Liver (tissue), 3 donors: ENCODE measurements at regions not wholly inside any gene's neighbourhood (a gene's known extent, or its start where the extent isn't known, plus 50 kb on each side); places are given as distances from the start of the nearest gene placed in this dataset.

ENCODE experiments used
- EGR1 ChIP-seq, 2 donors: IDR thresholded peaks; 2 replicates each; pipeline ENCODE4 v1.6.1; 2016 to 2018; ENCODE audit warnings: antibody characterized with exemption in 2 of 2, low read depth in 2 of 2
- GABPA ChIP-seq, 2 donors: IDR thresholded peaks in 1 of 2; conservative IDR thresholded peaks in 1 of 2; 2 replicates each; pipeline ENCODE4 v1.6.1; 2016; ENCODE audit warnings: antibody characterized with exemption in 2 of 2, mild to moderate bottlenecking in 1 of 2, moderate library complexity in 1 of 2
- HNF4G ChIP-seq: IDR thresholded peaks from 2 replicates; pipeline ENCODE4 v1.6.1; 2016; ENCODE audit warnings: antibody characterized with exemption
- JUND ChIP-seq, 2 donors: IDR thresholded peaks; 2 replicates each; pipeline ENCODE4 v1.6.1; 2016; ENCODE audit warnings: antibody characterized with exemption in 2 of 2
- RAD21 ChIP-seq, 2 donors: IDR thresholded peaks; 2 replicates each; pipeline ENCODE4 v1.6.1; 2016; ENCODE audit warnings: antibody characterized with exemption in 2 of 2, mild to moderate bottlenecking in 2 of 2
- RXRA ChIP-seq, 2 donors: IDR thresholded peaks; 2 replicates each; pipeline ENCODE4 v1.6.1; 2017 to 2018; ENCODE audit warnings: antibody characterized with exemption in 2 of 2, mild to moderate bottlenecking in 1 of 2
- SP1 ChIP-seq: IDR thresholded peaks from 2 replicates; pipeline ENCODE4 v1.6.1; 2018; ENCODE audit warnings: antibody characterized with exemption, mild to moderate bottlenecking
- TAF1 ChIP-seq: conservative IDR thresholded peaks from 2 replicates; pipeline ENCODE4 v1.6.1; 2016; ENCODE audit warnings: antibody characterized with exemption, mild to moderate bottlenecking
- YY1 ChIP-seq: IDR thresholded peaks from 2 replicates; pipeline ENCODE4 v1.6.1; 2016; ENCODE audit warnings: antibody characterized with exemption, mild to moderate bottlenecking
- TF ChIP-seq, protein P1 (sequence below): fragments of 150-350 bp; IDR thresholded peaks from 2 replicates; pipeline ENCODE4 v1.5.1; 2017; ENCODE audit warnings: improper control_type of control experiment, low read depth, low read length; ENCODE audit not compliant: missing input control
- TF ChIP-seq, protein P2 (sequence below): IDR thresholded peaks from 2 replicates; pipeline ENCODE4 v1.6.1; 2016; ENCODE audit warnings: antibody characterized with exemption, mild to moderate bottlenecking
- TF ChIP-seq, protein P3 (sequence below): IDR thresholded peaks from 2 replicates; pipeline ENCODE4 v1.6.1; 2016; ENCODE audit warnings: antibody characterized with exemption
- TF ChIP-seq, protein P4 (sequence below): IDR thresholded peaks from 2 replicates; pipeline ENCODE4 v1.6.1; 2016; ENCODE audit warnings: antibody characterized with exemption
- TF ChIP-seq, protein P5 (sequence below): IDR thresholded peaks from 2 replicates; pipeline ENCODE4 v1.6.1; 2016; ENCODE audit warnings: antibody characterized with exemption
- donor health status: healthy.
- donor health status: healthy.

DNA sequence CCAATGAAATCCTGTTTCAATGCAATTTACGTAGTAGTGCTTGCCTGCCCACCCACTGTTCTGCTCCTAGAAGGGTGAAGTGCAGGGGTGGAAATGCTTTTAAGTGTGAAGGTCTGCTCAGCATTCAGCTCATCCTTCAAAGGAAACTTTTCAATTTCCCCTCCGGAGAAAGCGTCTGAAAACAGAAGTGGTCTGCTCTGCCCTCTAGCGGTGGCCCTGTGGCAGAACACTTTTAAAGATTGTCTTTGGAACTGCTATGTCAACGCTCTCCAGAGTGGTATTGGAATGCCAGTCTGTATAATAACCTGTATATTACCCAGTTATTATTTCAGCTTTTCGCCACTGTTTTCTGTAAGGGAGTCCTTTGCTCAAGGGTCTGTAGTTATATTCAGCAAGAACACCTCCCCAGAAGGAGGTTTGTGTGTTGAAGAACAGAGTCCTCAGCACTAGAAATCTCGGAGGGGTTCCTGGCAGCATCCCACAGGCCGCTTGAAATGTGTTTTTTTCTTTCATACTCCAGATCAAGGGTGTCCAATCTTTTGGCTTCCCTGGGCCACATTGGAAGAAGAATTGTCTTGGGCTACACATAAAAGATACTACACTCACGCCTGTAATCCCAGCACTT is 63.1 kb upstream of the KLHL31 start:
- no peak for TF ChIP-seq EGR1 (IDR thresholded peaks at IDR 0.05; ENCODE audit: low read depth in 2 of 2)
- TF ChIP-seq, protein P1, sequence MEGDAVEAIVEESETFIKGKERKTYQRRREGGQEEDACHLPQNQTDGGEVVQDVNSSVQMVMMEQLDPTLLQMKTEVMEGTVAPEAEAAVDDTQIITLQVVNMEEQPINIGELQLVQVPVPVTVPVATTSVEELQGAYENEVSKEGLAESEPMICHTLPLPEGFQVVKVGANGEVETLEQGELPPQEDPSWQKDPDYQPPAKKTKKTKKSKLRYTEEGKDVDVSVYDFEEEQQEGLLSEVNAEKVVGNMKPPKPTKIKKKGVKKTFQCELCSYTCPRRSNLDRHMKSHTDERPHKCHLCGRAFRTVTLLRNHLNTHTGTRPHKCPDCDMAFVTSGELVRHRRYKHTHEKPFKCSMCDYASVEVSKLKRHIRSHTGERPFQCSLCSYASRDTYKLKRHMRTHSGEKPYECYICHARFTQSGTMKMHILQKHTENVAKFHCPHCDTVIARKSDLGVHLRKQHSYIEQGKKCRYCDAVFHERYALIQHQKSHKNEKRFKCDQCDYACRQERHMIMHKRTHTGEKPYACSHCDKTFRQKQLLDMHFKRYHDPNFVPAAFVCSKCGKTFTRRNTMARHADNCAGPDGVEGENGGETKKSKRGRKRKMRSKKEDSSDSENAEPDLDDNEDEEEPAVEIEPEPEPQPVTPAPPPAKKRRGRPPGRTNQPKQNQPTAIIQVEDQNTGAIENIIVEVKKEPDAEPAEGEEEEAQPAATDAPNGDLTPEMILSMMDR, result peak; percentile 87
- TF ChIP-seq RAD21 (IDR thresholded peaks at IDR 0.05), result peak; percentile 80 to 83
- TF ChIP-seq TAF1, result no peak
- no peak for TF ChIP-seq GABPA (IDR thresholded peaks at IDR 0.05 in 1 of 2, conservative IDR thresholded peaks at IDR 0.05 in 1 of 2)
- TF ChIP-seq, protein P2, sequence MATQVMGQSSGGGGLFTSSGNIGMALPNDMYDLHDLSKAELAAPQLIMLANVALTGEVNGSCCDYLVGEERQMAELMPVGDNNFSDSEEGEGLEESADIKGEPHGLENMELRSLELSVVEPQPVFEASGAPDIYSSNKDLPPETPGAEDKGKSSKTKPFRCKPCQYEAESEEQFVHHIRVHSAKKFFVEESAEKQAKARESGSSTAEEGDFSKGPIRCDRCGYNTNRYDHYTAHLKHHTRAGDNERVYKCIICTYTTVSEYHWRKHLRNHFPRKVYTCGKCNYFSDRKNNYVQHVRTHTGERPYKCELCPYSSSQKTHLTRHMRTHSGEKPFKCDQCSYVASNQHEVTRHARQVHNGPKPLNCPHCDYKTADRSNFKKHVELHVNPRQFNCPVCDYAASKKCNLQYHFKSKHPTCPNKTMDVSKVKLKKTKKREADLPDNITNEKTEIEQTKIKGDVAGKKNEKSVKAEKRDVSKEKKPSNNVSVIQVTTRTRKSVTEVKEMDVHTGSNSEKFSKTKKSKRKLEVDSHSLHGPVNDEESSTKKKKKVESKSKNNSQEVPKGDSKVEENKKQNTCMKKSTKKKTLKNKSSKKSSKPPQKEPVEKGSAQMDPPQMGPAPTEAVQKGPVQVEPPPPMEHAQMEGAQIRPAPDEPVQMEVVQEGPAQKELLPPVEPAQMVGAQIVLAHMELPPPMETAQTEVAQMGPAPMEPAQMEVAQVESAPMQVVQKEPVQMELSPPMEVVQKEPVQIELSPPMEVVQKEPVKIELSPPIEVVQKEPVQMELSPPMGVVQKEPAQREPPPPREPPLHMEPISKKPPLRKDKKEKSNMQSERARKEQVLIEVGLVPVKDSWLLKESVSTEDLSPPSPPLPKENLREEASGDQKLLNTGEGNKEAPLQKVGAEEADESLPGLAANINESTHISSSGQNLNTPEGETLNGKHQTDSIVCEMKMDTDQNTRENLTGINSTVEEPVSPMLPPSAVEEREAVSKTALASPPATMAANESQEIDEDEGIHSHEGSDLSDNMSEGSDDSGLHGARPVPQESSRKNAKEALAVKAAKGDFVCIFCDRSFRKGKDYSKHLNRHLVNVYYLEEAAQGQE, result no peak
- TF ChIP-seq JUND (IDR thresholded peaks at IDR 0.05), result no peak
- TF ChIP-seq, protein P3, sequence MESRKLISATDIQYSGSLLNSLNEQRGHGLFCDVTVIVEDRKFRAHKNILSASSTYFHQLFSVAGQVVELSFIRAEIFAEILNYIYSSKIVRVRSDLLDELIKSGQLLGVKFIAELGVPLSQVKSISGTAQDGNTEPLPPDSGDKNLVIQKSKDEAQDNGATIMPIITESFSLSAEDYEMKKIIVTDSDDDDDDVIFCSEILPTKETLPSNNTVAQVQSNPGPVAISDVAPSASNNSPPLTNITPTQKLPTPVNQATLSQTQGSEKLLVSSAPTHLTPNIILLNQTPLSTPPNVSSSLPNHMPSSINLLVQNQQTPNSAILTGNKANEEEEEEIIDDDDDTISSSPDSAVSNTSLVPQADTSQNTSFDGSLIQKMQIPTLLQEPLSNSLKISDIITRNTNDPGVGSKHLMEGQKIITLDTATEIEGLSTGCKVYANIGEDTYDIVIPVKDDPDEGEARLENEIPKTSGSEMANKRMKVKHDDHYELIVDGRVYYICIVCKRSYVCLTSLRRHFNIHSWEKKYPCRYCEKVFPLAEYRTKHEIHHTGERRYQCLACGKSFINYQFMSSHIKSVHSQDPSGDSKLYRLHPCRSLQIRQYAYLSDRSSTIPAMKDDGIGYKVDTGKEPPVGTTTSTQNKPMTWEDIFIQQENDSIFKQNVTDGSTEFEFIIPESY, result no peak
- TF ChIP-seq, protein P4, sequence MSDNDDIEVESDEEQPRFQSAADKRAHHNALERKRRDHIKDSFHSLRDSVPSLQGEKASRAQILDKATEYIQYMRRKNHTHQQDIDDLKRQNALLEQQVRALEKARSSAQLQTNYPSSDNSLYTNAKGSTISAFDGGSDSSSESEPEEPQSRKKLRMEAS, result no peak
- no peak for TF ChIP-seq YY1
- TF ChIP-seq SP1, result no peak
- no peak for TF ChIP-seq RXRA (IDR thresholded peaks at IDR 0.05)
- no peak for TF ChIP-seq HNF4G
- TF ChIP-seq, protein P5, sequence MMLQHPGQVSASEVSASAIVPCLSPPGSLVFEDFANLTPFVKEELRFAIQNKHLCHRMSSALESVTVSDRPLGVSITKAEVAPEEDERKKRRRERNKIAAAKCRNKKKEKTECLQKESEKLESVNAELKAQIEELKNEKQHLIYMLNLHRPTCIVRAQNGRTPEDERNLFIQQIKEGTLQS, result no peak
